ENCODE measurements at regions not wholly inside any gene's neighbourhood (a gene's known extent, or its start where the extent isn't known, plus 50 kb on each side); places are given as distances from the start of the nearest gene placed in this dataset.

GRCh38 chr3:113140876-113141275 is 70.5 kb upstream of the BOC start:
- Mint-ChIP-seq H3K9me3 (peaks cover 6% of the 10 kb centered on the region), H3K4me1 (no peaks in the 10 kb centered on the region), H3K27ac (no peak overlapping the region), H3K36me3 (ENCODE audit: low read depth) (no peaks in the 10 kb centered on the region), H3K27me3 (no peaks in the 10 kb centered on the region), H3K4me3 (no peak overlapping the region)
- peak; percentile 49 for ATAC-seq
- no peak for DNase-seq

GRCh38 chr3:113141543-113141942 is 69.8 kb upstream of the BOC start:
- Mint-ChIP-seq H3K36me3 (ENCODE audit: low read depth) (no peaks in the 10 kb centered on the region), H3K4me3 (no peak overlapping the region), H3K4me1 (no peaks in the 10 kb centered on the region), H3K9me3 (peaks cover 6% of the 10 kb centered on the region), H3K27ac (no peak overlapping the region), H3K27me3 (no peaks in the 10 kb centered on the region)
- DNase-seq (no peak), ATAC-seq (no peak)

GRCh38 chr3:113142476-113142875 is 68.9 kb upstream of the BOC start:
- no peak overlapping the region for H3K4me3 Mint-ChIP-seq
- H3K4me1 Mint-ChIP-seq = no peaks in the 10 kb centered on the region
- no peaks in the 10 kb centered on the region for H3K36me3 Mint-ChIP-seq (ENCODE audit: low read depth)
- no peak for ATAC-seq
- H3K27me3 Mint-ChIP-seq = no peaks in the 10 kb centered on the region
- peaks cover 6% of the 10 kb centered on the region for H3K9me3 Mint-ChIP-seq
- no peak for DNase-seq
- no peak overlapping the region for H3K27ac Mint-ChIP-seq

- Mint-ChIP-seq H3K4me1 (no peaks in the 10 kb centered on the region), H3K9me3 (no peaks in the 10 kb centered on the region), H3K36me3 (ENCODE audit: low read depth) (no peaks in the 10 kb centered on the region), H3K27ac (no peak overlapping the region), H3K27me3 (no peaks in the 10 kb centered on the region), H3K4me3 (no peak overlapping the region)
- DNase-seq (no peak), ATAC-seq (no peak)
Measured at GRCh38 chr3:113143353-113143752, 68.0 kb upstream of the BOC start.

- ATAC-seq = no peak
- H3K27me3 Mint-ChIP-seq = no peaks in the 10 kb centered on the region
- no peak overlapping the region for H3K27ac Mint-ChIP-seq
- H3K9me3 Mint-ChIP-seq = no peaks in the 10 kb centered on the region
- H3K4me1 Mint-ChIP-seq = no peaks in the 10 kb centered on the region
- no peak overlapping the region for H3K4me3 Mint-ChIP-seq
- DNase-seq = no peak
- H3K36me3 Mint-ChIP-seq (ENCODE audit: low read depth) = no peaks in the 10 kb centered on the region
Measured at GRCh38 chr3:113147681-113148261, 63.6 kb upstream of the BOC start.

GRCh38 chr3:113148284-113148683 is 63.1 kb upstream of the BOC start:
- no peak overlapping the region for H3K4me3 Mint-ChIP-seq
- no peak overlapping the region for H3K27ac Mint-ChIP-seq
- H3K4me1 Mint-ChIP-seq = no peaks in the 10 kb centered on the region
- no peaks in the 10 kb centered on the region for H3K27me3 Mint-ChIP-seq
- H3K9me3 Mint-ChIP-seq = no peaks in the 10 kb centered on the region
- H3K36me3 Mint-ChIP-seq (ENCODE audit: low read depth) = no peaks in the 10 kb centered on the region
- no peak for DNase-seq
- no peak for ATAC-seq

GRCh38 chr3:113150250-113150649 is 61.1 kb upstream of the BOC start:
- DNase-seq (no peak), ATAC-seq (no peak)
- no peak overlapping the region for H3K4me3 Mint-ChIP-seq
- no peaks in the 10 kb centered on the region for H3K9me3 Mint-ChIP-seq
- H3K36me3 Mint-ChIP-seq (ENCODE audit: low read depth) = no peaks in the 10 kb centered on the region
- no peaks in the 10 kb centered on the region for H3K4me1 Mint-ChIP-seq
- H3K27me3 Mint-ChIP-seq = no peaks in the 10 kb centered on the region
- H3K27ac Mint-ChIP-seq = no peak overlapping the region

- no peaks in the 10 kb centered on the region for H3K9me3 Mint-ChIP-seq
- no peak for DNase-seq
- no peaks in the 10 kb centered on the region for H3K36me3 Mint-ChIP-seq (ENCODE audit: low read depth)
- no peak overlapping the region for H3K27ac Mint-ChIP-seq
- no peaks in the 10 kb centered on the region for H3K27me3 Mint-ChIP-seq
- no peak for ATAC-seq
- no peak overlapping the region for H3K4me3 Mint-ChIP-seq
- H3K4me1 Mint-ChIP-seq = no peaks in the 10 kb centered on the region
Measured at GRCh38 chr3:113151461-113152031, 59.8 kb upstream of the BOC start.

GRCh38 chr3:113152849-113153248 is 58.5 kb upstream of the BOC start:
- no peak for ATAC-seq
- Mint-ChIP-seq H3K9me3 (no peaks in the 10 kb centered on the region), H3K4me1 (no peaks in the 10 kb centered on the region), H3K27me3 (no peaks in the 10 kb centered on the region), H3K4me3 (no peak overlapping the region), H3K27ac (no peak overlapping the region), H3K36me3 (ENCODE audit: low read depth) (no peaks in the 10 kb centered on the region)
- DNase-seq = no peak

GRCh38 chr3:113153499-113154107 is 57.8 kb upstream of the BOC start:
- H3K27me3 Mint-ChIP-seq = no peaks in the 10 kb centered on the region
- no peaks in the 10 kb centered on the region for H3K4me1 Mint-ChIP-seq
- no peaks in the 10 kb centered on the region for H3K36me3 Mint-ChIP-seq (ENCODE audit: low read depth)
- DNase-seq = no peak
- H3K4me3 Mint-ChIP-seq = no peak overlapping the region
- no peak overlapping the region for H3K27ac Mint-ChIP-seq
- no peaks in the 10 kb centered on the region for H3K9me3 Mint-ChIP-seq
- ATAC-seq = no peak

GRCh38 chr3:113156816-113157333 is 54.5 kb upstream of the BOC start:
- no peak overlapping the region for H3K27ac Mint-ChIP-seq
- H3K4me3 Mint-ChIP-seq = no peak overlapping the region
- no peaks in the 10 kb centered on the region for H3K36me3 Mint-ChIP-seq (ENCODE audit: low read depth)
- H3K27me3 Mint-ChIP-seq = no peaks in the 10 kb centered on the region
- H3K4me1 Mint-ChIP-seq = no peaks in the 10 kb centered on the region
- ATAC-seq (no peak), DNase-seq (no peak)
- no peaks in the 10 kb centered on the region for H3K9me3 Mint-ChIP-seq

- no peaks in the 10 kb centered on the region for H3K4me1 Mint-ChIP-seq
- H3K27ac Mint-ChIP-seq = no peak overlapping the region
- no peaks in the 10 kb centered on the region for H3K9me3 Mint-ChIP-seq
- DNase-seq (no peak), ATAC-seq (no peak)
- H3K4me3 Mint-ChIP-seq = no peak overlapping the region
- H3K36me3 Mint-ChIP-seq (ENCODE audit: low read depth) = no peaks in the 10 kb centered on the region
- no peaks in the 10 kb centered on the region for H3K27me3 Mint-ChIP-seq
Measured at GRCh38 chr3:113157408-113158030, 53.8 kb upstream of the BOC start.

GRCh38 chr3:113158171-113158570 is 53.2 kb upstream of the BOC start:
- no peaks in the 10 kb centered on the region for H3K9me3 Mint-ChIP-seq
- no peaks in the 10 kb centered on the region for H3K36me3 Mint-ChIP-seq (ENCODE audit: low read depth)
- DNase-seq (no peak), ATAC-seq (no peak)
- no peak overlapping the region for H3K4me3 Mint-ChIP-seq
- H3K4me1 Mint-ChIP-seq = no peaks in the 10 kb centered on the region
- no peak overlapping the region for H3K27ac Mint-ChIP-seq
- H3K27me3 Mint-ChIP-seq = peaks cover 2% of the 10 kb centered on the region
